Omental fat pad (tissue), 3 donors: ENCODE measurements at regions not wholly inside any gene's neighbourhood (a gene's known extent, or its start where the extent isn't known, plus 50 kb on each side); places are given as distances from the start of the nearest gene placed in this dataset.
"Not testable (repeated sequence)": the region's sequence is repeated elsewhere in the genome, so short reads cannot be mapped to it uniquely, and the experiment has no call there.

ENCODE experiments used
- ATAC-seq: fragments of 150-250 bp; one replicate; pipeline ENCODE4 v1.9.1; 2016; ENCODE audit warnings: mild to moderate bottlenecking, moderate library complexity; ENCODE audit not compliant: low FRiP score
- DNase-seq: peaks from one replicate; pipeline ENCODE4 v3.0.0-alpha.2; 2019; ENCODE audit warnings: low spot score
- TF ChIP-seq, protein P1 (sequence below), 3 donors: fragments of 450-650 bp; IDR thresholded peaks; one replicate each; pipeline ENCODE4 v1.5.1; 2016 to 2017; ENCODE audit warnings: antibody characterized with exemption in 3 of 3, mild to moderate bottlenecking in 3 of 3, moderate library complexity in 2 of 3

DNA sequence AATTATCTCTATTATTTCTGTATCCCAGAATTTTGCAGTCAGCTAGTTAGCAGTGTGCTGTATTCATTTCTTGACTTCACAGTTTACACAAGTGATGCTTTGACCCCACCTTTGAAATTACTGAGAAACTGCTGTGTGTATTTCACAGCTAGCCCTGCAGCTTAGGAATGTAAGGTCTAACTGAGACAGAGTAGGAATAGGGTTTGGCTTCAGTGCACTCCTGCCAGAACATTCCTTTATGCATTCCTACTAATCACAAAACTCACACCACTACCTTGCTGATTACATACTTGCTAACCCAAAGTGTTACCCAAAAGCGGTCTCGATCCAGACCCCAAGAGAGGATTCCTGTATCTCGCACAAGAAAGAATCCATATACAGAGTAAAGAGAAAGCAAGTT is 551.8 kb downstream of the CDH9 start:
- peak; percentile 23 for ATAC-seq
- TF ChIP-seq, protein P1, sequence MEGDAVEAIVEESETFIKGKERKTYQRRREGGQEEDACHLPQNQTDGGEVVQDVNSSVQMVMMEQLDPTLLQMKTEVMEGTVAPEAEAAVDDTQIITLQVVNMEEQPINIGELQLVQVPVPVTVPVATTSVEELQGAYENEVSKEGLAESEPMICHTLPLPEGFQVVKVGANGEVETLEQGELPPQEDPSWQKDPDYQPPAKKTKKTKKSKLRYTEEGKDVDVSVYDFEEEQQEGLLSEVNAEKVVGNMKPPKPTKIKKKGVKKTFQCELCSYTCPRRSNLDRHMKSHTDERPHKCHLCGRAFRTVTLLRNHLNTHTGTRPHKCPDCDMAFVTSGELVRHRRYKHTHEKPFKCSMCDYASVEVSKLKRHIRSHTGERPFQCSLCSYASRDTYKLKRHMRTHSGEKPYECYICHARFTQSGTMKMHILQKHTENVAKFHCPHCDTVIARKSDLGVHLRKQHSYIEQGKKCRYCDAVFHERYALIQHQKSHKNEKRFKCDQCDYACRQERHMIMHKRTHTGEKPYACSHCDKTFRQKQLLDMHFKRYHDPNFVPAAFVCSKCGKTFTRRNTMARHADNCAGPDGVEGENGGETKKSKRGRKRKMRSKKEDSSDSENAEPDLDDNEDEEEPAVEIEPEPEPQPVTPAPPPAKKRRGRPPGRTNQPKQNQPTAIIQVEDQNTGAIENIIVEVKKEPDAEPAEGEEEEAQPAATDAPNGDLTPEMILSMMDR (IDR thresholded peaks at IDR 0.05), result no peak
- DNase-seq, result no peak

DNA sequence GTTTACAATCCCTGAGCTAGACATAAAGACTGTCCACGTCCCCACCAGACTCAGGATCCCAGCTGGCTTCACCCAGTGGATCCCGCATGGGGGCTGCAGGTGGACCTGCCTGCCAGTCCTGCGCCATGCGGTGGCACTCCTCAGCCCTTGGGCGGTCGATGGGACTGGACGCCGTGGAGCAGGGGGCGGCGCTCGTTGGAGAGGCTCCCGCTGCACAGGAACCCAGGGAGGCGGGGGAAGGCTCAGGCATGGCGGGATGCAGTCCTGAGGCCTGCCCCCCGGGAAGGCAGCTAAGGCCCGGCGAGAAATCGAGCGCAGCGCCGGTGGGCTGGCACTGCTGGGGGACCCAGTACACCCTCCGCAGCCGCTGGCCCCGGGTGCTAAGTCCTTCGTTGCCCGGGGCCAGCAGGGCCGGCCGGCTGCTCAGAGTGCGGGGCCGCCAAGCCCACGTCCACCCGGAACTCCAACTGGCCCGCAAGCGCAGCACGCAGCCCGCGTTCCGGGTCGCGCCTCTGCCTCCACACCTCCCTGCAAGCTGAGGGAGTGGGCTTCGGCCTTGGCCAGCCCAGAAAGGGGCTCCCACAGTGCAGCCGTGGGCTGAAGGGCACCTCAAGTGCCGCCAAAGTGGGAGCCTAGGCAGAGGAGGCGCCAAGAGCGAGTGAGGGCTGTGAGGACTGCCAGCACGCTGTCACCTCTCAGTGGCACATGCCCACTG is 553.1 kb downstream of the CDH9 start:
- DNase-seq, ATAC-seq: not testable (repeated sequence)

DNA sequence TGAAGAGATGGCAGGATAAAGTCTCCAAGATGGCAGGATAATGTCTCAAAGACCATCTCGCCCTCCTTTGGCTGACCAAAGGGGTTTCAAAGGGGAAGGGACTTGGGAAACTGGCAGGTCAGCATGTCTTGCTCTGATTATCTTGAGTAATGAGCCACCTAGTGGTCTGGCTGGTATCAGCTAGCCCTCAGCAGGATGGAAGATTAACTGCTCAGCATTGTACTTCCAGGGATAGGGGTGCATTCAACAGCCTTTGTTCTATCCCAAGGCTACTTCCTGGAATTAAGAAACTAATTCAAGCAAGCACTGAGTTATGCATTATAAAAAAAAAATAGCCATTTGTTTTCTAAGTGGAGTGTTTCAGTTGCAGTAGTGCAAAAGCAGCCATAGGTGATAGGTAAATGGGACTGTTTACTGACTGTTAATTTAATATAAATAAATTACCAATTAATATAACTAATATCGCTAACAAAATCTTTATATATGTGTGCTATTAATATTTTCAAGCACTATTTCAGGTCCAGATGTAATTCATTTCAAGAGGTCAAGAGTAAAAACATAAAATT is 555.5 kb downstream of the CDH9 start:
- TF ChIP-seq, protein P1 (IDR thresholded peaks at IDR 0.05), result no peak
- DNase-seq, result no peak
- ATAC-seq, result no peak

DNA sequence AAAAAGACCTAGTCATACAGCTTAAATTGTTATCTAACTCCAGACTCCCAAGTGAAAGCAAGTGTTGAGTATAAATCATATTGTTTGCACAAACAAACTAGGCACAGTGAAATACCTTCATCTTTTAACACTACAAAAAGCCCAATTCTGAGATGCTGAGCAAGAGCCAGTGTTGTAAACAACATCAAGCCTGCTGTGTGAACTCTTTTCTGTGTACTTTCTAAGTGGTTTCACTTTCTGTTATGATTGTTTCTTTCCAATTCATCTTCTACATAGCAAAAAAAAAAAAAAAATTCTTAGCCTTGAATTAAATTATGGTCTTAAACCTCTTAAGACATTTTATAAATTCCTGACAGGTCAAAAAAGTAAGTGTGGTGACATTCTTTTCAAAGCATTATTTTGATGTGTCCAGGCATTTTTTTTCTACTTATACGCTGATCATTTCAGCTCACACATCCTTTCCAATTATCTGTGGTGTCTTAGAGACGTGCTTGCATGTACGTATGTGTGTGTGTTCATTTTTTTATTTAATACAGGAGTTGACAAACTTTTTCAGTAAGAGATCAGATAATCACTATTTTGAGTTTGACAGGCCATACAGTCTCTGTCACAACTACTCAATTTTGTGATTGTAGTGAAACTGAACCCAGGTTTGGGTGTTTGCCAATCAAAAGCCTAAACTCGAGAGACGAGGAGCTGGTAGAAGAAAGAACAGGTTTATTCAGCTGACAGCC is 556.1 kb downstream of the CDH9 start:
- no peak for ATAC-seq
- TF ChIP-seq, protein P1 (IDR thresholded peaks at IDR 0.05), result no peak
- DNase-seq, result no peak

DNA sequence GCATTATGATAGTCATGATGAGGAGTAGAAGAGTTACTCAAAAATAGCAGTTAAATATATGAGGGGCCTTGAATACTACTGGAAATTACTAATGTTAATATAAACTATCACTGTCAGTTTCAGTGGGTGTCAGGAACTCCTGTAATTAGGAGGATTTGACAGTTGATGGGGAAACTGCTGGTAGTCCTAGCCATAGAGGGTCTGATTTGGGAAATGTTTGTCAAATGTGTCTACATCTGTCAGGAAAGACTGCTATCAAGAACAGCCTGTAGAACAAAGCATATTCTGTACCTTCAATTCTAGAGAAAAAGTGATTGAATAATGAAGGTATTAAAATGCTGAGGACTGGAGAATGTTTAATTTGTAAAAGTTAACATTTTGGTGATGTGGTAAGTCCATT is 567.9 kb downstream of the CDH9 start:
- TF ChIP-seq, protein P1 (IDR thresholded peaks at IDR 0.05), result no peak
- ATAC-seq, result no peak
- no peak for DNase-seq

DNA sequence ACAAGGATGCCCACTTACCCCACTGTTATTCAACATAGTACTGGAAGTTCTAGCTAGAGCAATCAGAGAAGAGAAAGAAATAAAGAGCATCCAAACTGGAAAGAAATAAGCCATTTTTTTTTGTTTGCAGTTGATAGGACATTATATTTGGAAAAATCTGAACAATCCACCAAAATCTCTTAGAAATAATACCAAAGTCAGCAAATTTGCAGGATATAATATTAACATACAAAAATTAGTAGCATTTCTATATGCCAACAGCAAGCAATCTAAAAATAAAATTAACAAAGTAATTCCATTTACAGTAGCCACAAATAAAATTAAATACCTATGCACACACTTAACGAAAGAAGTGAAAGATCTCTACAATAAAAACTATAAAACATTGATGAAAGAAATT is 599.3 kb downstream of the CDH9 start:
- no peak for DNase-seq
- TF ChIP-seq, protein P1 (IDR thresholded peaks at IDR 0.05), result no peak
- ATAC-seq, result no peak

DNA sequence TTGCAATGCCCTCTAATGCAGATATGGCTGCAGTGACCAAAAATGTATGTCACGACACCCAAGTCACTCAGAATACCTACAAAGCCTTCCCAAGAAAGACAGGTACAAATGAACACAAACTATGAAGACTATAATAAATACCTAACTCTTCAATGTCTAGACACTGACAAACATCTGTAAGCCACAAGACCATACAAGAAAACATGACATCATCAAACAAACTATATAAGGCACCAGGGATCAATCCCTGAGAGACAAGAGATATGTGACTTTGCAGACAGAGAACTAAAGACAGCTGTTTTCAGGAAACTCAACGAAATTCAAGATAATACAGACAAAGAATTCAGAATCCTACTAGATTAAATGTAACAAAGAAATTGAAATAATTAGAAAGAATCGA is 603.7 kb downstream of the CDH9 start:
- TF ChIP-seq, protein P1 (IDR thresholded peaks at IDR 0.05), result no peak
- no peak for ATAC-seq
- DNase-seq, result no peak
